GM18508 (cell line): ENCODE measurements at regions not wholly inside any gene's neighbourhood (a gene's known extent, or its start where the extent isn't known, plus 50 kb on each side); places are given as distances from the start of the nearest gene placed in this dataset.
"Not testable (repeated sequence)": the region's sequence is repeated elsewhere in the genome, so short reads cannot be mapped to it uniquely, and the experiment has no call there.

ENCODE experiments used
- ATAC-seq: cut with Tn5 transposase; IDR thresholded peaks from one replicate; pipeline ENCODE4 v1.9.1; 2021; ENCODE audit warnings: moderate number of reproducible peaks; ENCODE audit not compliant: insufficient read depth, unreplicated experiment

DNA sequence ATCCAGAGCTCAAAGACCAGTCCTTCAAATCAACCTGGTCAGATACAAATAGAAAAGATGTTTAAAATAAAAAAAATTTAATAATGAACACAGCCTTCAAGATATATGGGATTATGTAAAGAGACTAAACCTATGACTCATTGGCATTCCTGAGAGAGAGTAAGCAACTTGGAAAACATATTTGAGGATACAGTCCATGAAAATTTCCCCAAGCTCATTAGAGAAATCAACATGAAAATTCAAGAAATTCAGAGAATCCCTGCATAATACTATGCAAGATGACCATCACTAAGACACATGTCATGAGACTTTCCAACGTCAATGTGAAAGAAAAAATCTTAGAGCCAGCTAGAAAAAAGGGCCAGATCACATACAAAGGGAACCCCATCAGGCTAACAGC, 512.9 kb upstream of the PTGER4 start:
- no peak for ATAC-seq

DNA sequence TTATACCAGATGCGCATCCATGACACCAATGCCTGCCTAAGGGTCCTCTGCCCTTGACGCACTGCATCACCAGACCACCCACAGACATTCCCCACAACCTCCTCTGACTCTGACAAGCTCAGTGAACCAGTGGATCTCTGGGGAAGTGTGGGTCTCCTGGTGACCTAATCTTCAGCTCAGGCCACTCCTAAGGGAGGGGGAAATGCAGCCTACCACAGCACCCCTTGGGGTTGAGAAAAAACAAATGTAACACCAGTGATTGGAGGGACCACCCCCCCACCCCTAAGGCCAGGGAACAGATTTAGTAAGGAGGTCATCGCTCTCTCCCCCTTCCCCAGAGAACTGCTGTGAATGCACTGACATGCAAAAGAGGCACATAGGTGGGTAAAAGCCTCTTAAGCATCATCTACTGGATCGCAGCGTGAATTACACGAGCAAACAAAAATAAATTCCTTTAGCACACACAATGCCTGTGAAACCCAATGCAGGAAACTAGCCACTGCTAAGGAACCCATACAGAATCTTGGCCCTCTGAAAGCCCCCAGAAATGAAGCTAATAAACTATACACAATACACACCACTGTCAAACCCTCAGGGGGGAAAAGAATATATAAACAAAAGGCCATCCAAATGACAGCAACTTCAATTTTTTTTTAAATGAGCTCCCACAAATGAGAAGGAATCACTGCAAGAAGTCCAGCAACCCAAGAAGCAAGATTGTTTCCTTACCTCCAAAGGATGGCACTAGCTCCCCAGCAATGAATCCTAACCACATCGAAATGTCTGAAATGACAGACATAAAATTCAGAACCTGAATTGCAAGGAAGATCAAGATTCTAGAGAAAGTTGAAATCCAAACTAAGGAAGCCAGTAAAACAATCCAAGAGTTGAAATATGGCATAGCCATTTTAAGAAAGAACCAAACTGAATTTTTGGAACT, 513.7 kb upstream of the PTGER4 start:
- no peak for ATAC-seq

DNA sequence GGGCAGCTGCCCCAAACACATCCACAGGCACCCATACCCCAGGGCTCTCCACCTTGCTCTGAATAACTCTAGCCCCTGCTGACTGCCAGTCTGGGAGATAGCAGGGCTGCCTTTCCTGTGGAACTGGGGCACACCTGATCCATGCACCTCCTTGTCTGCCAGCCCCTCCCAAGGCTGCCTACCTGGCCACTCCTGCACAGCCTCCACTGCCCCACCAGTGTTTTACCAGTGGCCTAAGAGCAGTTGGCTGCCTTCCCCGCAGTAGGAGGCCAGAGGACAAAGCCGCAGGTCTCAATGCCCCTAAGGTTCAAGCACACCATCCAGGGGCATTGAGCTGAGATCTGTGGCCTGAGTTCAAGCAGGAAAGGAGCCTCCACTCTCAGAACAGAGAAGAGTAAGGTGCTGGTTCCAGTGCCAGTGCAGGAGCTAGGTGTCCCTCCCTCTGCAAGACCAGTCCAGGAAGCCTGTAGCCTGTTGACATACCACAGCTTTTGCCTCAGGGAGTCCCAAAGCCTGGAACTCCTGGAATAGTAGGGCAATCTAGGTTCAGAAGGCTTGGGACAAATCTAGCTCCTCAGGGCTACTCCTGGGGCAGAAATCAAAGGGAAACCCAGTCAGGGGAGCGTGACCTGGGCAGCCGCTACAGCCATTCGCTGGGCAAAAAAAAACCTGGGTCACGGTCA, 514.5 kb upstream of the PTGER4 start:
- no peak for ATAC-seq

DNA sequence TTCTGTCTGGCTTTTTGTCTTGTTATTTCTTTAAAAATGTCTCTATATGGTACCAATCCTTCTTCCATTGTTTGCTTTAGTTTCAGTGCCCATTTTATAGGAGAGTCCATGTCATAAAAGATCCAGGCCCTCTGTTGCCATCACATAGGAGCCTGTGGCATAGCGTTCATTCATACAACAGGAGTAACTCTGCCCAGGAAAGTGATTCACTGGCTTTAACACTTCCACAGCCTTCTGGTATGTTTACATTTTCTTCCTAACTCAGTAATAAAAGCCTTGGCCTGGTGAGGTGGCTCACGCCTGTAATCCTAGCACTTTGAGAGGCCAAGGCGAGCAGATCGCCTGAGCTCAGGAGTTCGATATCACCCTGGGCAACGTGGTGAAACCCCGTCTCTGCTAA, 519.3 kb upstream of the PTGER4 start:
- ATAC-seq = no peak

DNA sequence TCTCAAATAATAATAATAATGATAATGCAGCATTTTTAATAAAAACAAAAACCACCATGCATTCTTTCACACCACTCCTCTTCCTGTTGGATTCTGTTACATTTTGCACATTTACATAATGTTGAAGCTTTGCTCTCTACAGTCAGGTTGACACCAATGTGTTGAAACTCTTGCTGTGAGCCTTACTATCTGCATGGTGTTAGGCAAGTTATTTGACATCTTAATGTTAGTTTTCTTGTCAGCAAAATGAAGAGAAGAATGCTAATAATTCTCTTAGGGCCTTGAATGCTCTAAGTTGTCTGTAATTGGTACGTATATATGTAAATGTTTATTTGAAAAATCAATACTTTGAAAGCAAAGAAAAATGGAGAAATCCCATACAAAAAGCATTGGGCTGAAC, 525.5 kb upstream of the PTGER4 start:
- ATAC-seq = no peak

DNA sequence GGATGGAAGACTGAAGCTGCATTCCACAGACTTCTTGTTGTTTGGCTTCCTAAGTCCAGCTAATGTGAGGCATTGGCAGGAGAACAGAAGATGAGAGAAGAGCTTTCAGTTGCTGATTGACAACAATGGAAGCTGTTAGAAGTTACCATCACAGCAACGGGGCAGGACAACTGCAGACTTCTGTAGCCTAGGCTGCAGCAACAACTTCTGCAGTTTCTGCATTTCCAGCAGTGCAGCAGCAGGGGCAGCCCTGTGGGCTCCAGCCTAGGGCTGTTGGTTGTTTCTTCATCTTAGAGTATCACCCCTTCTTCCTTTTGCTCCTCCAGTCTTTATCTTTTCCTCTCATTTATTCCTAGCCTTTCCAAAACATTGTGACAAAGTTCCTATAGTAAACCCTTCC, 528.8 kb upstream of the PTGER4 start:
- ATAC-seq = no peak

DNA sequence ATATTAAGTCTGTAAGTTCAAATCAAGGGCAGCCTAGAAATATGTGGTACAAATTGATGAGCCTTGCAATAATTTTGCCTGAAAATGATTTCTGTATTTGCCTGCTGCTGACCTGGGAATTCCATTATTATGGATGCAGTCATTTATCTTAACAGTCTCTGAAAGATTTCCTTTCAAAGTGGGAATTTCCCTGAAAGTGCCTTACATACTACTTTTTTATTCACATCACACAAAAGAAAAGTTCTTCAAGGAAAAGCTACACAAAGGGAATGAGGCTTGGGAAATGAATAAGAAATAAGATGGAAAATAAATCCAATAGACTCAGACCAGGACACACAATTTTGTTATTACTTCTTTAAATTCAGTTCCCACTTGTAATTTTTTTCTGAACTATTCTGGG, 537.8 kb upstream of the PTGER4 start:
- no peak for ATAC-seq

DNA sequence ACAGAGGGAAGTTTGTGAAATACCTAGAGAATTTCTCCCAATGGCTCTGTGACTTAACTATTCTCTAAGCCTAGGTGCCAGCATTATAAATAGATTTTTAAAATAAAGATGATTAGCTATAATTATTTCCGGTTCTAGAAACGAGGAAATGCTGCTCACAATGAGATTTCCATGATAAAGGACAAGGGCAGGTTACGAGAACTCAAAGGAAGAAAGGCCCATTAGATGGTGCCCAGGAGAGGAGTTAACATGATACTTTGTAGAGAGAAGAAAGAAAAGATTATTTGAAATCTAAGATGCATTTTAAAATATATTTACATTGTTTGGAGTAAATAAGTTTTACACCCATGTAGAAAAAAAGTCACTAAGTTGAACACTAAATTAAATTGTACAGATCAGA, 538.3 kb upstream of the PTGER4 start:
- no peak for ATAC-seq

DNA sequence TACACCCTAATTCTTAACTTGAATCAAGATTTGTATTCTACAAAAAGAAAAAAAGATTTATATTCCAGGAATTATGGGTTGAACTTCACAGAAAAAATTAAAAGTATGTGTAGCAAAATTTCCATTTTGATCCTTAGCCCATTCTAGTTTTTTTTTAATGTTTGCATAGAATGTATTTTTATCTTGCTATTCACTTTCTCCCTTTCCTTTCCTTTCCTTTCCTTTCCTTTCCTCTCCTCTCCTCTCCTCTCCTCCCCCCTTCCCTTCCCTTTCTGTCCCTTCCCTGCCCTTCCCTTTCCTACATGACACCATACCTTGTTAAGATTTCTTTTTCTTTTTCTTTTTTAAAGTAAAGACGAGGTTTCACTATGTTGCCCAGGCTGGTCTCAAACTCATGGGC, 542.5 kb upstream of the PTGER4 start:
- ATAC-seq = no peak

DNA sequence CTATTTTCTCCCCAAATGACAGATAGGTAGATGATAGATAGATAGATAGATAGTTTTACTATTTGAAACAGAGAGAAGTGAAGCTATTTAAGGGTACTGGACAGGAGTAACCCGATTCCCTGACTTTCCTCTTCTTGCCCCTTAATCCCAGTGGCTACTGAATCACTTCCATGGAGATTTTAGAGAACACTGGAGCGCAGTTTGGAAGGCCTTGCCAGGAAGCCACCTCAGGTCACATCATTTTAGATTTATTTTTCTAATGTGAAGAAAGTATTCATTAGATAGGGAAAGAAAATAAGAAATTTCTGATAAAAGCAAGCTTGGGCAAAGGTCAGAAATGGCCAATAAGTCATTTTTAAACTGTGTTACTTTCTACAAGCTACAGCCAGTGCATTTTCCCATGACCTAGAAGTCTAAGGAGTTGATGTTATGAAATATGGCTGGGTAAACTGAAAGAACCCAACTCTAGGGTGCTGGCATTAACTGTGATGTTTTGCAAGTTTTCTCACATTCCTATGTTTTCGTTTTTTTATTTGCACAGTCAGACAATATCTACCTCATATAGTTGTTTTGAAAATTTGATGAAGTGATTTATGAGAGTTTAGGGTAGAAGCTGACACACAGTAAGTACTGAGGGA, 544.7 kb upstream of the PTGER4 start:
- no peak for ATAC-seq

DNA sequence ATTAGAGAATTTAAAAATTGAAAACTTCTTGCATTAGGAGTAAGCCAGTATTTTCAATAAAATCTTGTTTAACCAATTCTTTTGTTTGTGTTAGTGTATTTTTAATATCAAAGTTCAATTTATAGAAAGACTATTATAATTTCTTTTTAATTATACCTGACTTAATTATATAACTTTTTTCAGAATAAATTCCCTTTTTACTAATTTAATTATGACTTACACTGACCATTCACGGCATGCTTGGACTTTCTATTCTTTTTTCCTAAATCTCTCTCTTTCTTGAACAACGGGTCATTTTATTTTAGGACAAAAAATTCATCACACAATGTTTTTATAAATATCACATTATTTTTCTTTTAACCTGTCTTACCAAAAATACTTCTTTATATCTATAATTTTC, 555.3 kb upstream of the PTGER4 start:
- ATAC-seq = no peak

DNA sequence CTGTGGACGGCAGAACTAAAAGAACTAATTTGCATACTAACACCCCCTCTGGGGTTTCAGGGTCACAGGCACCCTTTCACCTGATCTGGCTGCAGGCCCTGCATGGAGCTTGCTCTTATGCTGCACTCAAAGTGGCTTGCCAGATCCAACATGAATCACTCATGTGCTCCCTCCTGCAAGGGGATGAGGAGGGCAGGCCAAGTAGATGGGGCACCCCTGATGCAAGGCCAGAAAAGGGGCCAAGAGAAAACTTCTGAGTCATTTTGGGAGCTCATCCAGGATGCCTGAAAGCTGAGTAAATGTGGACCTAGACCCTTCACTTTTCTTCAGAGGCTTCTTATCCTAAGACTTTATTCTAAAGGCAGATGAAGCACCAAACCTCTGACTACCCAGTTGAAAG, 558.5 kb upstream of the PTGER4 start:
- ATAC-seq = no peak

DNA sequence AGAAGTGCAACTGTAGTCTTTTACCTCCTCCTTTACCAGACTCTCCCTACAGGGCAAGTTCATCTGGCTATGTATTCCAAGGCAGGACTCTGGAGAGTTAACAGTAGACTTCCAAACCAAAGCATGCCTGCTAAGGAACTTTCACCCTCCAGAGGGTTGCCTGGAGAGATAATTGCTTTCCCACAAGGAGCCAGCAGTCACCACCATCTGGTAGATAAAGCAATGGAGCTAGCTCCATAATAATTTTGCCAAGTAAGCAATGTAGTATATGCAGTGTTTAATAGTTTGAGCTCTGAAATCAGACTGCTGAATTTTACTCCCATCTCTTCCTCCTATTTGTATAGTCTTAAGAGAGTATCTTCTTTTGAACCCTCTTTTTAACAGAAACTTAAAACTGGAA, 566.8 kb upstream of the PTGER4 start:
- no peak for ATAC-seq

DNA sequence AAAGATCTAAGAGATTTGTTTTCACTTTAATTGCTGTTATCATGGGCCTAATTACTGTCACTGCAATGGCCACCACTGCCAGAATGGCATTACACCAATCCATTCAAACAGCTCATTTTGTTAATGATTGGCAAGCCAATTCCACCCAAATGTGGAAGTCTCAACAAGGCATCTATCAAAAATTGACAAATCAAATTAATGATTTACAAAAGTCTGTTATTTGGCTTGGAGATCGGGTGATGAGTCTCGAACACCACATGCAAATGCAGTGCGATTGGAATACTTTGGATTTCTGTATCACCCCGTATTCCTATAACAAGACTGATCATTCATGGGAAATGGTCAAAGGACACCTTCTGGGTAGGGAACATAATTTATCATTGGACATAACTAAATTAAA, 568.7 kb upstream of the PTGER4 start:
- ATAC-seq = not testable (repeated sequence)

DNA sequence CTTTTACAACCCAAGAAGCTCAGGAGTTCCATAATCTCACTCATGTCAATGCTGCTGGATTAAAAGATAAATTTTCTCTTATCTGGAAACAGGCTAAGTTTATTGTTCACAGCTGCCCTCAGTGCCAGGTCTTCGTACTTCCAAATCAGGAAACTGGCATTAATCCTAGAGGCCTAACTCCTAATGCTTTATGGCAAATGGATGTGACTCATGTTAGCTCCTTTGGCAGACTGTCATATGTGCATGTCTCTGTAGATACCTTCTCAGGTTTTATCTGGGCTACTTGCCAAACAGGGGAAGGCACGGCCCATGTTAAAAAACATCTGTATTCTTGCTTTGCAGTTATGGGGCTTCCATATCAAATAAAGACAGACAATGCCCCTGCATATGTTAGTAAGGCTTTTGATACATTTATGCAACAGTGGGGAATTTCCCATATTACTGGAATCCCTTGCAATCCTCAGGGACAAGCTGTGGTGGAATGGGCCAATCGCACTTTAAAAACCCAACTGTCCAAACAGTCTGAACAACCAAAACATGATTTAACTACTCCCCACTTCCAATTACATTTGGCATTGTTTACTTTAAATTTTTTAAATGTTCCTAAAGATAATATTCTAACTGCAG, 570.8 kb upstream of the PTGER4 start:
- ATAC-seq = not testable (repeated sequence)

DNA sequence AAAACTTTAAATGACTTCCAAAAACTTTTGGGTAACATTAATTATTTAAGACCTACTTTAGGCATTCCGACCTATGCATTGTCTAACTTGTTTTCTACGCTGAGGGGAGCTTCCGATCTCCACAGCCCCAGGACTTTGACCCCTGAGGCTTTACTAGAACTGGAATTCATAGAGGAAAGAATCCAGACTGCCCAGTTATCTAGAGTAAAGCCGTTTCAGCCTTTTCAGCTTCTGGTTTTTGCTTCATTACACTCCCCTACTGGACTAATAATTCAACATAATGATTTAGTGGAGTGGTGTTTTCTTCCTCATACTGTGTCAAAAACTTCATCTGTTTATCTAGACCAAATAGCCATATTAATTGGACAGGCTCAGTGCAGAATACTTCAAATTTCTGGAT, 571.9 kb upstream of the PTGER4 start:
- not testable (repeated sequence) for ATAC-seq

DNA sequence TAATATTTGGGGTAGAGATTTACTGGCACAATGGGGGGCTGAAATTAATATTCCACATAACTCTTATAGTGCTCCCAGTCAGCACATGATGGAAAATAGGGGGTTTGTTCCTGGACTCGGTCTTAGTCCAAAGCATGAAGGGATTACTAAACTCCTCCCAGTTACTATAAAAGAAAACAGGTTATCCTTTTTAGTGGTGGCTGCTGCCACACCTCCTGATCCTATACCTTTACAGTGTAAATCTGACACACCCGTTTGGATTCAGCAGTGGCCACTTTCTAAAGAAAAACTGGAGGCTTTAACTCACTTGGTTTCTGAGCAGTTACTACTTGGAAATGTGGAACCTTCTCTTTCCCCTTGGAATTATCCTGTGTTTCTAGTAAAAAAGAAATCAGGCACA, 572.9 kb upstream of the PTGER4 start:
- ATAC-seq = no peak

DNA sequence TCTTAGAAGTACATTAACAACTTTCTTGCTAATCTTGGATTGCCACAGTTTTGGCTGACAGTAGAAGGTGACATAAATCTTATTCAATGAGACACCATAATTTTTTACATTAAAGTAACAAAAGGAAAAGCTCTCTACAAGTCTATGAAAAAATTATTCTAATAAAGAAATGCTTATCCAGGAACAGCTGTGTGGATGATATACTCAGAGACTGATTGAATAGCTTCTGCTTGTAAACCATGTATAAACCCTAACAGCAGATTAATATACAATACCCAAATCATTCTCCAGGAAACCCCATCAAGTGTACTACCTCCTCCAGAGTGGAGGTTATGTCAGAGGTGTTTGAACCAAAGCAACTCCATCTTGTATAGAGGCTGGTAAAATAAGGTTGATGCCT, 581.4 kb upstream of the PTGER4 start:
- ATAC-seq = no peak

DNA sequence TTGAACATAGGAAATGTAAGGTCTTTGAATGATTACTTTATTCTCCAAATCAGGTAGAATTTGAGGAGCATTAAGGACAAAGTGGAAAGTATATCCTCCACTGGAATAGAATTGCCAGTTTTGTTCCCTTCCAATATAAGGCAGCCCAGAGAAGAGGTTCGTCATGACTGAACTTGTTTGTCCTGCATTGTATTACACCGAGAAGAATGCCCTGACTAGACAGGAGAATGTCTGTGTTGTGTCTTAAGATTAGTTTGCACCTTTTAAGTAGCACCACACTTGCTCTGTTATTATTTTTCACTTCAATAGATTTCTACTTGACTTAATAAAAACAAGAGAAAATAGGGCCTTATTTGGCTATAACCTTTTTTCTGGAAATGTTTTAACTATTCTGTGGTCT, 586.2 kb upstream of the PTGER4 start:
- no peak for ATAC-seq

DNA sequence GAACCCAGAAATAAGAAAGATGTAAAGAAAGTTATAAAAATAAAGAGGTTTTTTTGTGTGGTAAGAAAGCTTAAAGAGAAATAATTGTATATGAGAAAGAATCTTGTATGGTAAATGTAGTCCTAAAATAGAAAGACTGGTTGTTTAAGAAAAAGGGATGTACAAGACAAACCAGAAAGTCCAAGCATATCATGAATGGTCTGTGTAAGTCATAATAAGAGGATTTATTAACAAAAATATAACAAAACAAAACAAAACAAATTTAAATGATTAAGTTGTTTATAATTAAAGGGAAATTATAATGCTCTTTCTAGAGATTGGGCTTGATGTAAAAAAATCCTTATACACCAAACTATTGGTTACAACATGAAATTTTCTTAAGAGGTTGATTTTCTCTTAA, 590.4 kb upstream of the PTGER4 start:
- no peak for ATAC-seq

DNA sequence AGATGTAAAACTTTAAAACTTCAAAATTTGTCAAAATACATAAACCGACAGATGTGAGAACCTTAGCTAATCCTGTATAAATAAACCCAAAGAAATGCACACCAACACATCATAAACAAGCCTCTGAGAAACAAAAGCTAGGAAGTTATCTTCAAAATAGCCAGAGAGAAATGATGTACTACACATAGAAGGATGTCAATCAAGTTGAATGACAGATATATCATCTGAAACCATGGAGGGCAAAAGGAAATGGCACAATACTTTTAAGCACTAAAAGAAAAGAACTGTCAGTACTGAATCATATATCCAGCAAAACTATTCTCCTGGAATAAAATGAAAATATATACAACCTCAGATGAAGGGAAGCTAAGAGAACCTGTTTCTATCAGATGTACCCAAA, 595.1 kb upstream of the PTGER4 start:
- no peak for ATAC-seq
